ENCODE measurements at regions not wholly inside any gene's neighbourhood (a gene's known extent, or its start where the extent isn't known, plus 50 kb on each side); places are given as distances from the start of the nearest gene placed in this dataset.
"Not testable (repeated sequence)": the region's sequence is repeated elsewhere in the genome, so short reads cannot be mapped to it uniquely, and the experiment has no call there.

DNA sequence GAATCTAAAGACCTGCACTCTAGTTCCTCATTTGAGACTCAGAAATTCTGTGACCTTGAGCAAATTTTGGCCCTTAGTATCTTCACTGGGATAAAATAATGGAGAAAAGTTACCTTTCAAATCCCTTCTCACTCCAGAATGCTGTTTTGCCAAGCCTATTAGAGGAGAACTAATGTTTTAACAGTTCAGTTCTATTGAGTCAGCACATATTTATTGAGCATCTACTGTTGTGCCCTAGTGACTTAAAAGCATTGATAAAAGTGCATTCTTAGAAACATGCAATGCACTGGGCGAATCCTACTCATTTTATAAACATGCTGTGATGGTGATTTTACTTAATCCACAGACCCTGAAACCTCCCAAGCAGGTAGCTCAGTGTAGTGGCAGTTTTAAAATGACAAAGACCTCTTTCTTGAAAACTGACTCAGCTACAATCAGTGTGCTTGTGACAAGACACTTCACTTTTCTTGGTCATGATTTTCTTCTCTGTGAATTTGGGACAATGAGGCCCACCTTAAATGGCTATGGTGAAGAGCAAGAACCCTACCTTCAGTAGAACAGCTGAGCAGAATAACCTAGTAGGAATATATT, 312.0 kb downstream of the ALDH8A1 start:
- peaks cover 0 to 10% of the 10 kb centered on the region in 2 donors for H3K4me1 ChIP-seq
- TF ChIP-seq, protein P1, sequence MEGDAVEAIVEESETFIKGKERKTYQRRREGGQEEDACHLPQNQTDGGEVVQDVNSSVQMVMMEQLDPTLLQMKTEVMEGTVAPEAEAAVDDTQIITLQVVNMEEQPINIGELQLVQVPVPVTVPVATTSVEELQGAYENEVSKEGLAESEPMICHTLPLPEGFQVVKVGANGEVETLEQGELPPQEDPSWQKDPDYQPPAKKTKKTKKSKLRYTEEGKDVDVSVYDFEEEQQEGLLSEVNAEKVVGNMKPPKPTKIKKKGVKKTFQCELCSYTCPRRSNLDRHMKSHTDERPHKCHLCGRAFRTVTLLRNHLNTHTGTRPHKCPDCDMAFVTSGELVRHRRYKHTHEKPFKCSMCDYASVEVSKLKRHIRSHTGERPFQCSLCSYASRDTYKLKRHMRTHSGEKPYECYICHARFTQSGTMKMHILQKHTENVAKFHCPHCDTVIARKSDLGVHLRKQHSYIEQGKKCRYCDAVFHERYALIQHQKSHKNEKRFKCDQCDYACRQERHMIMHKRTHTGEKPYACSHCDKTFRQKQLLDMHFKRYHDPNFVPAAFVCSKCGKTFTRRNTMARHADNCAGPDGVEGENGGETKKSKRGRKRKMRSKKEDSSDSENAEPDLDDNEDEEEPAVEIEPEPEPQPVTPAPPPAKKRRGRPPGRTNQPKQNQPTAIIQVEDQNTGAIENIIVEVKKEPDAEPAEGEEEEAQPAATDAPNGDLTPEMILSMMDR (IDR thresholded peaks at IDR 0.05): no peak
- TF ChIP-seq POLR2A (IDR thresholded peaks at IDR 0.05): no peak
- no peak for DNase-seq
- 82 to 94% methylated on average over 1 of the region's 1 CpG for WGBS, 2 donors
- no peaks in the 10 kb centered on the region for H3K9me3 ChIP-seq
- no peaks in the 10 kb centered on the region for H3K36me3 ChIP-seq
- intact Hi-C loops (cut with DNase I): loop anchor here (10.0 kb wide), 1 partner anchor 113 kb away; no protein-coding TSS in a partner anchor
- H3K4me3 ChIP-seq (replicated peaks in 1 of 3): no peak overlapping the region
- no peak overlapping the region for H3K27ac ChIP-seq
- no peaks in the 10 kb centered on the region for H3K27me3 ChIP-seq

DNA sequence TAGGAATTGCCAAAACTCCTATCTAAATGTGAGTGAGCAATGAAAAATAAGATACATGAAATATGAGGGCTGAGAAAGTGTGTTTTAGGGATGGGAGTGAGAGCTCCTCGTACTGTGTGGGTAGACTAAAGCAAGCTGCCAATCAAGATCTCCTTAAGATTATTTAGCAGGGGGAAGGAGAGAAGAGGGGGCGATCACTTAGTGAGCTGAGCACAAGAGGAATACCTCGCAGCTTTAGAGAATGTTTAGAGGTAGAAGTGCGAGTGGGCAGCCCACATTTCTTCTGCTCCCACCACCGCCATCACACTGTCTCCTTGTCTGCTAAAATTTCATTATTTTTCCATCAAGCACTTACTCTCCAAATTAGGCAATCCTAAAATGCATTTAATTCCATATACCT, 312.6 kb downstream of the ALDH8A1 start:
- H3K4me3 ChIP-seq (replicated peaks in 1 of 3): no peak overlapping the region

DNA sequence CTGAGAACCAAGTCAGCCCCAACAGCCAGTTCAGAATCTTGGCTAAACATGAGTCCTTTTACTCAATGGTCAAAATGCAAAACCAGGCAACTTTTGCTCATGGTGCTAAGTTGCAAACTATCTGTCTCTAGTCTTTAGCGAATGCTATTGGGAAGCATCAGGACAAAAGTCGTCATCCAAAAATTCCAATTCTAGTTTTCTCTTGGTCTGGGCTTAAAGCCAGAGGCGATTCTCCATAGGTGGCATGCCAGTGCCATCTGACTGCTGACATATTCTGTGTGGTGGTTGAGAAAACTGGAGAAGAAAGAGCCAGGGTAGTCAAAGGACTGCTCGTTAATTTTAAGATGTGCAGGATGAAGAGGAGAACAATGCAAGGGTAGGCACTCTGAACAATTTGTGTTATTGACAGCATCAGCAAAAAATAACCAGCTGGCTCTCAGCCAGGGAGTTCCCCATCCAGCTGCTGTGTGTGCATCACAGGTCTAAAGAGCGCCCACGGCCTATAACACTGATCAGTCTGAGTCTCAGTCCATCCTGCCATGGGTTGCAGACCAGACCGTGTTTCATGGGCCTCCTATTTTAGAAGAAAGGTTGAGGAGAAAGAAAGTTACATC, 313.6 kb downstream of the ALDH8A1 start:
- intact Hi-C loops (cut with DNase I): loop anchor here (10.0 kb wide), 1 partner anchor 111 kb away; no protein-coding TSS in a partner anchor
- DNase-seq: no peak
- no peak for TF ChIP-seq POLR2A (IDR thresholded peaks at IDR 0.05)
- TF ChIP-seq, protein P1 (IDR thresholded peaks at IDR 0.05): no peak
- H3K4me3 ChIP-seq (replicated peaks in 1 of 3): no peak overlapping the region
- H3K9me3 ChIP-seq: no peaks in the 10 kb centered on the region
- H3K4me1 ChIP-seq: peaks cover 0 to 9% of the 10 kb centered on the region in 2 donors
- no peak overlapping the region for H3K27ac ChIP-seq
- WGBS, 2 donors: 89 to 93% methylated on average over 7 of the region's 7 CpGs
- H3K27me3 ChIP-seq: no peaks in the 10 kb centered on the region
- H3K36me3 ChIP-seq: no peaks in the 10 kb centered on the region

More for the DNA sequence above, 312.6 kb downstream of the ALDH8A1 start:
- DNase-seq: no peak
- Histone ChIP-seq H3K36me3 (no peaks in the 10 kb centered on the region), H3K27ac (no peak overlapping the region), H3K4me1 (peaks cover 0 to 10% of the 10 kb centered on the region in 2 donors), H3K27me3 (no peaks in the 10 kb centered on the region), H3K9me3 (no peaks in the 10 kb centered on the region)
- intact Hi-C loops (cut with DNase I): loop anchor here (10.0 kb wide), 1 partner anchor 112 kb away; no protein-coding TSS in a partner anchor
- 95 to 99% methylated on average over 5 of the region's 5 CpGs for WGBS, 2 donors
- no peak for TF ChIP-seq POLR2A (IDR thresholded peaks at IDR 0.05)
- TF ChIP-seq, protein P1 (IDR thresholded peaks at IDR 0.05): no peak

DNA sequence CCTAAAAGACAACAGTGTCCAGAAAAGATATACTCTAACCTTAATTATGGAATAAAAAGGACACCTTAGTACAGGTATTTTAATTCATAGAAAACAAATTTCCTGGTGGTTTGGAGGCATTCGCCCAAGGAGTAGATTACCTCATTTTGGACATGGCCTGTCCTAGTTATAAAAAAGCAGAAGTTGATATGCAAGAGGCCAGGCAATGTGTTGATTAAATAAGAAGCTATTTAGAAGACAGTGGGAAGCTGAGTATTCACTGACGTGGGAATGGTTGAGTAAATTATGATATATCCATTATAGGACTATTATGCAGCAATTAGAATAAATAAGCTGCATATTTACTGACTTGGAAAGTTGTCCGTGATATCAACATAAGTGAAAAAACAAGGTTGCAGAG, 314.9 kb downstream of the ALDH8A1 start:
- Histone ChIP-seq H3K9me3 (no peaks in the 10 kb centered on the region), H3K36me3 (no peaks in the 10 kb centered on the region), H3K4me3 (replicated peaks in 1 of 3) (no peak overlapping the region), H3K27ac (no peak overlapping the region), H3K4me1 (no peaks in the 10 kb centered on the region), H3K27me3 (no peaks in the 10 kb centered on the region)
- no peak for DNase-seq
- WGBS, 2 donors: 94 to 95% methylated on average over 3 of the region's 3 CpGs
- TF ChIP-seq, protein P1 (IDR thresholded peaks at IDR 0.05): no peak
- TF ChIP-seq POLR2A (IDR thresholded peaks at IDR 0.05): no peak
- intact Hi-C loops (cut with DNase I): loop anchor here (10.0 kb wide), 1 partner anchor 110 kb away; no protein-coding TSS in a partner anchor

DNA sequence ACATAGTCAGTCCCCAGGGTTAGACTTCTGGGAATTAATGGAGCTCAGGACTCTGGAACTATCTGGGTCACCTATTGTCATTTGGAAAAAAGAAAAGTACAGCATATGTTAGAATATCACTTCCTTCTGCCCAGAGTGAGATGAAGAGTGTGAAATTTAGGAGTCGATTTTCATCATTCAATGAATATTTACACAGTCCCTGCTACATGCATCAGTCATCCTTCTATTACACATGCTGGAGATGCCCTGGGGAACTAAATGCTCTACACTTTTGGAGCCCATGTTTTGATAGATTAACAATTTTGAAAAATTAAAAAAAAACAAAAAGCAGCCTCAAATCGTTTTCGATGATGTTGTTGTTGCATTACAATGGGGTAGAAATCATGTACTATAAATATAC, 315.4 kb downstream of the ALDH8A1 start:
- Histone ChIP-seq H3K27ac (no peak overlapping the region), H3K4me1 (no peaks in the 10 kb centered on the region), H3K4me3 (replicated peaks in 1 of 3) (no peak overlapping the region), H3K36me3 (no peaks in the 10 kb centered on the region), H3K27me3 (no peaks in the 10 kb centered on the region), H3K9me3 (no peaks in the 10 kb centered on the region)
- intact Hi-C loops (cut with DNase I): loop anchor here (10.0 kb wide), 1 partner anchor 110 kb away; no protein-coding TSS in a partner anchor
- TF ChIP-seq, protein P1 (IDR thresholded peaks at IDR 0.05): no peak
- no peak for TF ChIP-seq POLR2A (IDR thresholded peaks at IDR 0.05)
- WGBS, 2 donors: 86 to 95% methylated on average over 3 of the region's 3 CpGs
- DNase-seq: no peak

DNA sequence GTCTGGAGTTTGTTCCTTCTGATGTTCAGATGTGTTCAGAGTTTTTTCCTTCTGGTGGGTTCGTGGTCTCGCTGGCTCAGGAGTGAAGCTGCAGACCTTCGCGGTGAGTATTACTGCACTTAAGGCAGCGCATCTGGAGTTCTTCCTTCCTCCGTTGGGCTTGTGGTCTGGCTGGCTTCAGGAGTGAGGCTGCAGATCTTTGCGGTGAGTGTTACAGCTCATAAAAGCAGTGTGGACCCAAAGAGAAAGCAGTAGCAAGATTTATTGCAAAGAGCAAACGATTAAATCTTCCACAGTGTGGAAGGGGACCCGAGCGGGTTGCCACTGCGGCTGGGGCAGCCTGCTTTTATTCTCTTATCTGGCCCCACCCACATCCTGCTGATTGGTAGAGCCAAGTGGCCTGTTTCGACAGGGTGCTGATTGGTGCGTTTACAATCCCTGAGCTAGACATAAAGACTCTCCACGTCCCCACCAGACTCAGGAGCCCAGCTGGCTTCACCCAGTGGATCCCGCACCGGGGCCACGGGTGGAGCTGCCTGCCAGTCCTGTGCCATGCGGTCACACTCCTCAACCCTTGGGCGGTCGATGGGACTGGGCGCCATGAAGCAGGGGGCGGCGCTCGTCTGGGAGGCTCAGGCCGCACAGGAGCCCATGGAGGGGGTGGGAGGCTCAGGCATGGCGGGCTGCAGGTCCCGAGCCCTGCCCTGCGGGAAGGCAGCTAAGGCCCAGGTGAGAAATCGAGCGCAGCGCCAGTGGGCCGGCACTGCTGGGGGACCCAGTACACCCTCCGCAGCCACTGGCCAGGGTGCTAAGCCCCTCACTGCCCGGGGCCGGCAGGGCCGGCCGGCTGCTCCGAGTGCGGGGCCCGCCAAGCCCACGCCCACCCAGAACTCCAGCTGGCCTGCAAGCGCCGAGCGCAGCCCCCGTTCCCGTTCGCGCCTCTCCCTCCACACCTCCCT, 315.3 kb upstream of the SGK1 start:
- intact Hi-C loops (cut with DNase I): loop anchor here (10.0 kb wide), 1 partner anchor 108 kb away; no protein-coding TSS in a partner anchor
- not testable (repeated sequence) for H3K4me3 ChIP-seq (replicated peaks in 1 of 3)
- WGBS, 2 donors: 93 to 94% methylated on average over 26 to 28 of the region's 48 CpGs

More for the DNA sequence above, 315.3 kb upstream of the SGK1 start:
- H3K9me3 ChIP-seq, H3K27me3 ChIP-seq, H3K4me1 ChIP-seq, DNase-seq, H3K36me3 ChIP-seq, H3K27ac ChIP-seq: not testable (repeated sequence)
